ENCODE measurements at regions not wholly inside any gene's neighbourhood (a gene's known extent, or its start where the extent isn't known, plus 50 kb on each side); places are given as distances from the start of the nearest gene placed in this dataset.

GRCh38 chr4:30056016-30056766 lies 664.0 kb upstream of the PCDH7 start:
- no peak overlapping the region for H3K4me2 ChIP-seq
- Mint-ChIP-seq H3K4me1 (peaks cover 5% of the 10 kb centered on the region; the same call in 2 of the 3 replicates), H3K36me3 (ENCODE audit: low read depth) (no peaks in the 10 kb centered on the region), H3K27ac (no peak overlapping the region), H3K9me3 (peaks cover 3% of the 10 kb centered on the region; the same call in 1 of the 3 replicates), H3K27me3 (ENCODE audit: insufficient read depth, low read depth, poor library complexity) (no peaks in the 10 kb centered on the region), H3K4me3 (no peak overlapping the region)
- DNase-seq (ENCODE audit: low spot score) = no peak
- H3K4me1 ChIP-seq (ENCODE audit: insufficient read depth) = no peaks in the 10 kb centered on the region
- H4K20me1 ChIP-seq (replicated peaks; ENCODE audit: insufficient read depth) = no peaks in the 10 kb centered on the region
- no peak overlapping the region for H3K27ac ChIP-seq (ENCODE audit: low read depth)
- H3K4me3 ChIP-seq = no peak overlapping the region
- no peaks in the 10 kb centered on the region for H3K36me3 ChIP-seq (ENCODE audit: insufficient read depth)
- TF ChIP-seq EZH2phosphoT487 (IDR thresholded peaks at IDR 0.05; ENCODE audit: unreplicated experiment) = no peak
- TF ChIP-seq REST (IDR thresholded peaks at IDR 0.05; ENCODE audit: unreplicated experiment) = no peak
- TF ChIP-seq ETS1 (IDR thresholded peaks at IDR 0.05) = no peak
- TF ChIP-seq JUNB (IDR thresholded peaks at IDR 0.05; ENCODE audit: unreplicated experiment) = no peak
- no peaks in the 10 kb centered on the region for H3K27me3 ChIP-seq (ENCODE audit: insufficient read depth)
- no peaks in the 10 kb centered on the region for H3K9me2 ChIP-seq (ENCODE audit: insufficient read depth)
- H3F3A ChIP-seq (replicated peaks; ENCODE audit: low read depth) = no peaks in the 10 kb centered on the region
- no peaks in the 10 kb centered on the region for H3K79me2 ChIP-seq (replicated peaks; ENCODE audit: insufficient read depth)
- no peak for ATAC-seq
- H2AFZ ChIP-seq = no peak overlapping the region

GRCh38 chr4:30068234-30068633 lies 651.9 kb upstream of the PCDH7 start:
- no peak overlapping the region for H2AFZ ChIP-seq
- ATAC-seq = no peak
- no peaks in the 10 kb centered on the region for H3K27me3 Mint-ChIP-seq (ENCODE audit: insufficient read depth, low read depth, poor library complexity)
- TF ChIP-seq REST (IDR thresholded peaks at IDR 0.05; ENCODE audit: unreplicated experiment) (no peak), EZH2phosphoT487 (IDR thresholded peaks at IDR 0.05; ENCODE audit: unreplicated experiment) (no peak), EZH2 (IDR thresholded peaks at IDR 0.05; ENCODE audit: low read depth, unreplicated experiment) (no peak), CTCF (conservative IDR thresholded peaks at IDR 0.05; ENCODE audit: low read depth in 2 of 2) (no peak), JUNB (IDR thresholded peaks at IDR 0.05; ENCODE audit: unreplicated experiment) (no peak), ETS1 (IDR thresholded peaks at IDR 0.05) (no peak), CREB1 (CRISPR knock-in tag; IDR thresholded peaks at IDR 0.05; ENCODE audit: low read depth) (no peak), ZNF114 (CRISPR knock-in tag; IDR thresholded peaks at IDR 0.05) (no peak), POLR2AphosphoS5 (IDR thresholded peaks at IDR 0.05; ENCODE audit: low read depth) (no peak)

More at GRCh38 chr4:30068234-30068633, 651.9 kb upstream of the PCDH7 start:
- Histone ChIP-seq H3K27me3 (ENCODE audit: insufficient read depth) (no peaks in the 10 kb centered on the region), H3K4me1 (ENCODE audit: insufficient read depth) (no peaks in the 10 kb centered on the region), H3K4me2 (no peak overlapping the region), H3F3A (replicated peaks; ENCODE audit: low read depth) (no peaks in the 10 kb centered on the region), H4K20me1 (replicated peaks; ENCODE audit: insufficient read depth) (no peaks in the 10 kb centered on the region), H3K4me3 (no peak overlapping the region), H3K9me2 (ENCODE audit: insufficient read depth) (no peaks in the 10 kb centered on the region), H3K27ac (ENCODE audit: low read depth) (no peak overlapping the region), H3K36me3 (ENCODE audit: insufficient read depth) (no peaks in the 10 kb centered on the region), H3K79me2 (replicated peaks; ENCODE audit: insufficient read depth) (no peaks in the 10 kb centered on the region)
- Mint-ChIP-seq H3K9me3 (no peaks in the 10 kb centered on the region), H3K36me3 (ENCODE audit: low read depth) (no peaks in the 10 kb centered on the region), H3K27ac (no peak overlapping the region), H3K4me1 (no peaks in the 10 kb centered on the region), H3K4me3 (no peak overlapping the region)
- no peak for DNase-seq (ENCODE audit: low spot score)
